Hematopoietic multipotent progenitor cell treated with erythropoietin and hydrocortisone succinate and interleukin-3 and kit ligand, for 8 days (in vitro differentiated cells): ENCODE measurements at regions not wholly inside any gene's neighbourhood (a gene's known extent, or its start where the extent isn't known, plus 50 kb on each side); places are given as distances from the start of the nearest gene placed in this dataset.
"Not testable (repeated sequence)": the region's sequence is repeated elsewhere in the genome, so short reads cannot be mapped to it uniquely, and the experiment has no call there.

Source experiments
- DNase-seq: peaks from one replicate; pipeline ENCODE4 v3.0.0-alpha.2; 2015

DNA sequence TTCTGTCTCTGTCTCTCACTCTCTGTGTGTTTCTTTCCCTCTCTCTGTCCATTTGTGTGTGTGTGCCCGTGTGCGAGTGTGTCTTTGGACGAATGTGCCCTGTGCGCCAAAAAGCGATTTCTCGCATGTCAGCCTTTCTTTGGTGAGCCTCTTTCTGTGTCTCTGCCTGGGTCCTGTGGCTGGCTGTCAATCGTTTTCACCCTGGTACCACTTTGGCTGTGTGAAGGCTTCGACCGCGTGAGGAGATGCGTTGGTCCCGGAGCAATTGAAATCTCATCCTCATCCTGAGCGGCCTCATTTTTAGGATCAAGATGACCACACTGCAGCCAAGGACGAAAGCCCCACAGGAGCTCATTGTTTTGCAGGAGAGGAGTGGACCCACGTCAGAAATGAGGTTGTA is 288.9 kb upstream of the ZNF337 start:
- no peak for DNase-seq

DNA sequence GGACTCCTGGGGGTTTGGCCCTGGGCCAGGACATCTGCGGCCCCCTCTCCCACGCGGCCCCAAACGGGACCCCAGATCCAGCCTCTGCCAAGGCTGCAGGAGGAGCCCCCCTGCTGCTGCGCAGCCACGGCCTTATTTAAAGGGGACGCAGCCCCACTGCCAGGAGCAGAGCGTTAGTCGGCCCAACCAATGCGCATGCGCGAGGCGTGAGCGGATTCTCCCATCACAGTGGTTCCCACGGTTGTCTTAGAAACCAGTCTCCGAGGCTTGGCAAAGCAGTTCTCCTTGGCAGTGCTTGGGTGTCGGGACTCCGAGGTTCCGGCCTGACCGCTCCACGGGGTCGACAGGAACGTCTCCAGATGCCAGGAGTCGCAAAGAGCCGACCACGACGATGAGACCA is 288.3 kb upstream of the ZNF337 start:
- DNase-seq = peak; percentile 37

DNA sequence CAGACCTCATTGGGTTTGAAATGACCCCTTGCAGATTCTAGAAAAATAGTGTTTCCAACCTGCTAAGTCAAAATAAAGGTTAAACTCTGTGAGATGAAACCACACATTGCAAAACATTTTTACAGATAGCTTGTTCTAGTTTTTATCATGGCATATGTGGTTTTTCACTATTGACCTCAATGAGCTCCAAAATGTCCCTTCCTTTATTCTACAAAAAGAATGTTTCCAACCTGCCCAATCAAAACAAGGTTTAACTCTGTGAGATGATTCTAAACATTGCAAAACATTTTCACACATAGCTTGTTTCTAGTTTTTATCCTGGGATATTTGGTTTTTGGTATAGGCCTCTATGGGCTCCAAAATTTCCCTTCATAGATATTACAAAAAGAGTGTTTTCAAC is 286.0 kb upstream of the ZNF337 start:
- DNase-seq = not testable (repeated sequence)

DNA sequence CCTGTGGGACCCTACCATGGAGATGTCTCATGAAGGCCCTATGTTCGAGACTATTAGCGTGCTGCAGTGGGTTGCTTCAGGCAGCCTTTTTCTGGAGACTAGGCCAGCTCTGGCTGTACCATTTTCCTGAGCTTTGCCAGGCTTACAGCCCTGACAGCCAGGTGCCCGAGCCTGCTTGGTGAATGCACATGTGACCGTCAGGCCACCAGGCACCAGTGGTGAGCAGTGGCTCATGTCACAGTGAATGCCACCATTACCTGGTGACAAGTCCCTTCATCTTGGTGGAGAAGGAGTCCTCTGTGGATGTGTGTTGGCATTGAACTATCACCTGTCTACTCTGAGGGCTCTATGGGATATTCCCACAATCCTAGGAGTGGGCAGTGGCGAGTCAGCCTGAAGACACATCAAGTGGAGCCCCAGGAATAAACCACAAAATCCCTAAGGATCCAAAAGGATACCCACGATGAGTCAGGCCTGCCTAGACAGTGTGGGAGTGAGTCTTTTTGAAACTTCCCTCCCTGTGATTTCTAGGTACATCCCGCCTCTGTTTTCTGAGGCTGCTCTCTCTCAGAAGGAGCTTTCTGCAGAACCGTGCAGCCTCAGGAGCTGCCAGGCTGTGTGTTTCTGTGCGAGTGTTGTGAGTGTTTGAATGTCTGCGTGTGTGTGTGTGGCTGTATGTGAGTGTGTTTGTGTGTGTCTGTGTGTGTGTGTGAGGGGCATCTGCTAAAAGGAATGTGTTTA is 282.0 kb upstream of the ZNF337 start:
- DNase-seq = not testable (repeated sequence)

DNA sequence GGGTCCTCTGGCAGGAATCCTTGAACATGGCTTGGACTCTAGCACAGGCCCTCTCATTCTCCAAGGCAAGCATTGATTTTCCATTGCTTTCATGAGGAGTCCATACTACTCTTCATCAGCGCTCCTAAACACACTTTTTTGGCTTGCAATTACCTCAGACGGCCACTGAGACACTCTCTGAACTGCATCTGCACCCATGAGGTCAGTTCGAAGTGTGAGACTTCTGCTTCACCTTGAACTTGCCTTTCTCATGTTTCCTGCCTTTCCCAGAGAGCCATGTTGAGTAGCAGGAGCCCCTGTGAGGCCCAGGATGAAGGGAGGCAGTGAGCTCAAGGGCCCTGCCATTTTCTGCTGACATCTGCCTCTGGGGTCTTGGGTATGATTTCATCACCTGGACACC is 279.2 kb upstream of the ZNF337 start:
- DNase-seq = not testable (repeated sequence)

DNA sequence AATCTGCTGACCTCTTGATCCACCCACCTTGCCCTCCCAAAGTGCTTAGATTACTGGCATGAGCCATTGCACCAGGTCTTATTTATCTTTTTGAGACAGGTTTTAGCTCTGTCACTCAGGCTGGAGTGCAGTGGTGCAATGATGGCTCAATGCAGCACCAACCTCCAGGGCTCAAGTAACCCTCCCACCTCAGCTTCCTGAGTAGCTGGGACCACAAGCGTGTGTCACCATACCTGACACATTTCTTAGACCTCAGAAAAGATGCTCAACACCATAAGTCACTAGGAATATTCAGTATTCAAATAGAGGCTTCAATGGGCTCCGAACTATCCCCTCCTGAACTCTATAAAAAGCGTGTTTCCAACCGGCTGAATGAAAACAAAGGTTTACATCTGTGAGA is 268.6 kb upstream of the ZNF337 start:
- DNase-seq = not testable (repeated sequence)

DNA sequence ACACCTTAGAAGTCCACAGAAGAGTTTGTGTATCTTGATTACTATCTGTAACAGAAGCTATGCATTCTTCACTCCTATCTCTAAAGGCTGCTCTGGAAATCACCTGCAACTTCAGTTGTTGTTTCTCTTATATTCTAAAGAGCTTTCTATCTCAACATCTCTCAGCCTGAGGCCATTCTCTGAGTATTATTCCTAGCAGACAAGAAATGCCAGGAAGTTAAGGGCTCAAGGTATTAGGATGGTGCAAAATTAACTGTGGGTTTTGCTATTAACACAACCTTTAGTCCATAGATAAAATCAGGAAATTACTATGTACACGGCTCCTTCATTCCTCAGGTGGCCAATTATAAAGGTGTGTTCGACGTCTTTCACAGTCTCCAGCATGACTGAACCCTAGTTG is 257.2 kb upstream of the ZNF337 start:
- not testable (repeated sequence) for DNase-seq

DNA sequence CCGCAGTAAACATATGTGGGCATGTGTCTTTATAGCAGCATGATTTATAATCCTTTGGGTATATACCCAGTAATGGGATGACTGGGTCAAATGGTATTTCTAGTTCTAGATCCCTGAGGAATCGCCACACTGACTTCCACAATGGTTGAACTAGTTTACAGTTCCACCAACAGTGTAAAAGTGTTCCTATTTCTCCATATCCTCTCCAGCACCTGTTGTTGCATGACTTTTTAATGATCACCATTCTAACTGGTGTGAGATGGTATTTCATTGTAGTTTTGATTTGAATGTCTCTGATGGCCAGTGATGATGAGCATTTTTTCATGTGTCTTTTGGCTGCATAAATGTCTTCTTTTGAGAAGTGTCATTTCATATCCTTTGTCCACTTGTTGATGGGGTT is 238.6 kb upstream of the ZNF337 start:
- not testable (repeated sequence) for DNase-seq

DNA sequence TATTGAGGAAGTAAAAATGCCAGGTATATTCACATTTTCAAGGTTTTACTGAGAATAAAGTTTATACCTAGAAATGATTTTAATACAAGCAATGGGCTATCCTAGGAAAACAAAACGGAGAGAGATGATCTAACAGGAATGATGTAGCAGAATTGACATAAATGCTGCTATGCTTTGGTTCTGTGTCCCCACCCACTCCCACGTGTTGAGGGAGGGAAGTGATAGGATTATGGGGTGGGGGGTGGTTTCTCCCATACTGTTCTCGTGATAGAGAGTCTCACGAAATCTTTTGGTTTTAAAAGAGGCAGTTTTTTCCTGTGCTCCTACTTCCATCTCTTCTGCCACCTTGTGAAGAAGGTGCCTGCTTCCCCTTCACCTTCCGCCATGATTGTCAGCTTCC is 236.2 kb upstream of the ZNF337 start:
- not testable (repeated sequence) for DNase-seq

DNA sequence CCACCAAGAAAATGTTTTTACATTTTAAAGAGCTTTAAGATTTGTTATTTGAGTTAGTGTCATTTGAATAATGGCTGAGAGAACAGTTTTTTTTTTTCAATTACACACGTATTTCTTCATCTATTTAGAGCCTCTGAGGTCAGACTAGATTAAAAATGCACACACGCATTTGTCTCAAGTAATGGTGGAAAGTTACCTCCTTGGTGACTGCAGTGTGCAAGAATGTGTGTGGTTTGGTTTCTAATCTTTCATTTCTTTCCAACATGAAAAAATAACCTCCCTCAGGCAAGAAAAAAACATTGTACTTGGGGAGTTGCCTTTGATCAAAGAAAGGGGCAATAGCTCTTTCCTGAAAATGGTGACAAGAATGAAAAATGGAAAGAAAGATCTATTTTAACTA is 235.5 kb upstream of the ZNF337 start:
- DNase-seq = not testable (repeated sequence)

DNA sequence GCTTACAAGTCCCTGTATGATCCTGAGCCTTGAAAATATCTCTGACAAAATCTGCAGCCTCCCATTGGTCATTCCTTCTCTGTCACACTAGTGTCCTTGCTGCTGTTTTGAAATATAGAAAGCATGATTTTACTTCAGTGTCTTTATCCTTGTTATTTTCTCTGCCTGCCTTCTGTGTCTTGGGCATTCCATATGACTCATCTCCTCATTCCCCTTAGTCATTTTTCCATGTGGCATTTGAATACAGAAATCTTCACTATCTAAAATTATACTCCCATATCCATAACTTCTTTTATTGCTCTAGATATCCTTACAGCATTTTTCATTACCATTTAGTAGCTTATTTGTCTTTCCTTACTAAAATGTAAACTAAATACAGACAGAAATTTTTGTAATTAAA is 205.7 kb upstream of the ZNF337 start:
- not testable (repeated sequence) for DNase-seq

DNA sequence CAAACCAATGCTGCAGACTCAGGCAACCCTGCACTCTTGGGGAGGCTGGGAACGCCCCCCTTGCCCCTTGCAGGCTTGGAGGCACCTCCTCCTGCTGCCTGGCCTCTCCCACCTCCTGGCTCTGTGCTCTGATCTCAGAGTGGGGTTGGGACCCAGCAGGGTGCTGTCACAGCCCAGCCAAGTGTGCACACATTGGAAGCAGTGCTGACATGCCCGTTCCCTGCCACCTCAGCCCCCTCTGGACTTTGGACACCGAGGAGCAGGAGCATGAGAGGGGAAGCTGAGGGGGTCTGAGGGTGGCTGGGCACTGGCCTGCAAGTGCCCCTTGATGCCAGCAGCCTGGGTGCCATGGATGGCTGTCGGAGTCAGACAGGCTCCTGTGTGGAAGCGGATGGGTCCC is 202.0 kb upstream of the ZNF337 start:
- DNase-seq = not testable (repeated sequence)

DNA sequence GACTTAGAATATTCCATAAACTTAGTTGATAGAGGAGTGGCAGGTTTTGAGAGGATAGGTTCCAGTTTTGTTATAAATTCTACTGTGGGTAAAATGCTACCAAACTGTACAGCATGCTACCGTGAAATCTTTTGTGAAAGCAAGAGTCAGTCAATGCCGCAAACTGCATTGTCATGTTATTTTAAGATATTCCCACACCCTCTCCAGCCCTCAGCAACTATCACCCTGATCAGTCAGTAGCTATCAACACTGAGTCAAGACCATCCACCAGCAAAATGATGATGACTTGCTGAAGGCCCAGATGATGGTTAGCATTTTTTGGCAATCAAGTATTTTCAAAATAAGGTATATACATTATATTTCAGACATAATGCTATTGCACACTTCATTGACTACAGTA is 182.4 kb upstream of the ZNF337 start:
- not testable (repeated sequence) for DNase-seq

DNA sequence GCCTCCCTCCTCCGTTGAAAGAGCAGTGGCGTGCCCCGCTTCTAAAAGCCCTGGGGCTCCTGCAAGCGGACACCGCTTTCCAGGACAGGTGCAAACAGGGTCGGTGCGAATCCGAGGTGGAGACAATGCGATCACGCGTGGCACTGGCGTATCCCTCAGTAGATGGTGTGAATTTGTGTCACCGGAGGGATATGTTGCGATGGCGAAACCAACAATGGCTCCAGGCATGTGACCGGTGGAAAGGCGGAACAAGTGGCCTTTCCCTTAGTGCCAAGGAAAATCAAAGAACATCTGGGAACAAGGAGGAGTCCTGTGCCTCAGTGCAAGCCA is 172.0 kb upstream of the ZNF337 start:
- DNase-seq = not testable (repeated sequence)

DNA sequence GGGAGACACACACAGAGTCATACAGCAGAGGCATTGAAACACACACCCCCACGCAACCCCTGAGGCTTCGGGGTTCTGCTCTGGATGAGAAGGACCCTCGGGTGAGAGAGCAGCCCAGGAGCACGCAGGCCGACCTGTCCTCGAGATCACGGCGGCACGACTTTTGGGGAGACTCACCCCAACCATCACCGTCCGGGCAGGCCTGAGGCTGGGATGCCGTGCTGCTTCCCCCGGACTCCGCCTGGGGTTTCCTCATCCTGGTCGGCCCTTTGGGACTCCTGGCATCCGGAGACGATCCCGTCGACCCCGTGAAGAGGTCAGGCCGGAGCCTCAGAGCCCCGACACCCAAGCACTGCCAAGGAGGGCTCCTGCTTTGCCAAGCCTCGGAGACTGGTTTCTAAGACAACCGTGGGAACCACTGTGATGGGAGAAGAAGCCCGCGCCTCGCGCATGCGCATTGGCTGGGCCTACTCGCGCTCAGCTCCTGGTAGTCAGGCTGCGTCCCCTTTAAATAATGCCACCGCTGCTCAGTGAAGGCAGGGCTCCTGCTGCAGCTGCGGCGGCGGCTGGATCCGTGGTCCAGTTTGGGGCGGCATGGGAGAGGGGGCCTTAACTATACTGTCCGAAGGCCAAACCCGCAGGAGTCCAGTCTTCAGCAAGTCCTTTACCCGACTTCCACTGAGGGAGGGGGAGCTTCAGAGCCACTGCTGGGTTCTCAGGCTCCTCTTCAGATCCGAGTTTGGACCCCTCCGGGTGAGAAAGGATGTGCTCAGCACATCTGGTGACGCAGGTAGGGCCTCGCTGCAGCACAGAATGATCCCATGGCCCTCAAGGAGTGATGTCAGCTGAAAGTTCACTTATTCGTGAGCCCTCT is 171.4 kb upstream of the ZNF337 start:
- peak; percentile 15 for DNase-seq

DNA sequence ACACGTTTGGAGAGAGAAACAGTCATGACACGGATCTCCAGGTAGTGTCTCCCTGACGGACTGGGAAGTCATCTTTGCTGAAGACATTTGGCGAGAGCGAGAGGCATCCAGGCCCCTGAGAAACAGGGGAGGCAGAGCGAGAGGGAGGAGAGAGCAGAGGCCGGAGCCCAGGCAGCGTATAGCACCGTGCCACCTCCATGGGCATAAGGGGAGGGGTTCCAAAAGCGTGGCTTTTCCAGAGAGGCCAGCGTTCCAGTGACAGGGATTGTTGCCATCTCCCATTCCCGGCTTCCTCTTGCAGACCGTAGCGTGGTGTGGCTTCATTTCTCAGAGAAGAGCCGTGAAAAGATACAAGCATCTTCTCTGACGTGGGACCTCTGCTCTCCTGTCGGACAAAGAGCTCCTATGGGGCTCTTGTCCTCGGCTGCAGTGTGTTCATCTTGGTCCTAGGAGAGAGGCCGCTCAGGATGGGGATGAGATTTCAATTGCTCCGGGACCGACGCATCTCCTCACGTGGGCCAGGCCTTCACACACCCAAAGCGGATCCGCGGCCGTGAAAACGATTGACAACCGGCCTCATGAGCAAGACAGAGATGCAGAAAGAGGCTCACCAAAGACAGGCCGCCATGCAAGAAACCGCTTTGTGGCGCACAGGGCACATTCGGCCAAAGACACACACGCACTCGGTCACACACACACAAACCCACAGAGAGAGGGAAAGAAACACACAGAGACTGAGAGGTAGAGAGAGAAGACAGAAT is 170.5 kb upstream of the ZNF337 start:
- DNase-seq = not testable (repeated sequence)

DNA sequence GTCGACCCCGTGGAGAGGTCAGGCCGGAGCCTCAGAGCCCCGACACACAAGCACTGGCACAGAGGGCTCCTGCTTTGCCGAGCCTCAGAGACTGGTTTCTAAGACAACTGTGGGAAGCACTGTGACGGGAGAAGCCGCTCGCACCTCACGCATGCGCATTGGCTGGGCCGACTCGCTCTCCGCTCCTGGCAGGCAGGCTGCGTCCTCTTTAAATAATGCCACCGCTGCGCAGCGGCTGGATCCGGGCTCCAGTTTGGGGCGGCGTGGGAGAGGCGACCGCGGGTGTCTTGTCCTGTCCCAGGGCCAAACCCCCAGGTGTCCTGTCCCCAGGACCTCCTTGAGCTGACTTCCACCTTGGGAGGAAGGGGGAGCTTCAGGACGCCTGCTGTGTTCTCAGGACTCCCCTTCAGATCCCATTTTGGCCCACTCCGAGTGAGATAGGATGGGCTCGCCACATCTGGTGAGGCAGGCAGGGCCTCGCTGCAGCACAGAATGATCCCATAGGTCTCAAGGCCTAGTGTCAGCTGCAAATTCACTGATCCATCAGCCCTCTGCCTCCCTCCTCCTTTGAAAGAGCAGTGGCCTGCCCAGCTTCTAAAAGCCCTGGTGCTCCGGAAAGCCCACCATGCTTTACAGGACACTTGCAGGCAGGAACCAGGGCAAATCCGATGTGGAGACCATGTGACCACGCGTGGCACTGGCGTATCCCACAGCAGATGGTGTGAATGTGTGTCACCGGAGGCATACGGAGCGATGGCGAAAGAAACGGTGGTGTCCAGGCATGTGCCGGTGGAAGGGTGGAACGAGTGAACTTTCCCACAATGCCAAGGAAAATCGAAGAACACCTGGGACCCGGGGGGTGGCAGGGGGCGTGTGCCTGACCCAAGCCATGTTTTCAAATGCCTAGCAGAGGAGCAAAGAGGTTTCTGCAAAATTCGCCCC is 169.3 kb upstream of the ZNF337 start:
- peak; percentile 34 for DNase-seq

DNA sequence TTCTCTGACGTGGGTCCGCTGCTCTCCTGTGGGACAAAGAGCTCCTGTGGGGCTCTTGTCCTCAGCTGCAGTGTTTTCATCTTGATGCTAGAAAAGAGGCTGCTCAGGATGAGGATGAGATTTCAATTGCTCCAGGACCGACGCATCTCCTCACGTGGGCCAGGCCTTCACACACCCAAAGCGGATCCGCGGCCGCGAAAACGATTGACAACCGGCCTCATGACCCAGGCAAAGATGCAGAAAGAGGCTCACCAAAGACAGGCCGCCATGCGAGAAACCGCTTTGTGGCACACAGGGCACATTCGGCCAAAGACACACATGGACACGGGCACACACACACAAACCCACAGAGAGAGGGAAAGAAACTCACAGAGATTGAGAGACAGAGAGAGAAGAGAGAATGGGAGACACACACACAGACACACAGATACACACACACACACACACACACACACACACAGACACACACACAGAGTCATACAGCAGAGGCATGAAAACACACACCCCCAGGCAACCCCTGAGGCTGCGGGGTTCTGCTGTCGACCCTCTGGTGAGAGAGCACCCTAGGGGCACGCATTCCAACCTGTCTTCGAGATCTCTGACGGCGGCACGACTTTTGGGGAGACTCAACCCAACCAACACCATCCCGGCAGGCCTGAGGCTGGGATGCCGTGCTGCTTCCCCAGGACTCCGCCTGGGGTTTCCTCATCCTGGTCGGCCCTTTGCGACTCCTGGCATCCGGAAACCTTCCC is 168.5 kb upstream of the ZNF337 start:
- DNase-seq = not testable (repeated sequence)

DNA sequence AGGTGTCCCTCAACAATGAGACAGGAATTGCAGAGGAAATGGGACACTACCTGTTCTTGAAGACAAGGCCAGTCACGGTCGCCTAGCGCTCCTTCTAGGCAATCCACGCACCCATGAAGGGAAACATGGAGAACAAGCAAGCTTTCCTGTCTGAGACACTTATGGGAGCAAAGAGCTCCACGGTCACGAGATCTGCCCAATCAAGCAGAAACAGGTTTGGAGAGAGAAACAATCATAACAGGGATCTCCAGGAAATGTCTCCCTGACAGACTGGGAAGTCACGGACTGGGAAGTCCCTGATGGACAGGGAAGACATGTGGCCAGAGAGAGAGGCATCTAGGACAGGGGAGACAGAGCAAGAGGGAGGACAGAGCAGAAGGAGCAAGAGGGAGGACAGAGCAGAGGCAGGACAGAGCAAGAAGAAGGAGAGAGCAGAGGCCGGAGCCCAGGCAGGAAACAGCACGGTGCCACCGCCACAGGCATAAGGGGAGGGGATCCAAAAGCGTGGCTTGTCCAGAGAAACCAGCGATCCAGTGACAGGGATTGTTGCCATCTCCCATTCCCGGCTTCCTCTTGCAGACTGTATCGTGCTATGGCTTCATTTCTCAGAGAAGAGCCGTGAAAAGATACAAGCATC is 167.8 kb upstream of the ZNF337 start:
- DNase-seq = no peak

DNA sequence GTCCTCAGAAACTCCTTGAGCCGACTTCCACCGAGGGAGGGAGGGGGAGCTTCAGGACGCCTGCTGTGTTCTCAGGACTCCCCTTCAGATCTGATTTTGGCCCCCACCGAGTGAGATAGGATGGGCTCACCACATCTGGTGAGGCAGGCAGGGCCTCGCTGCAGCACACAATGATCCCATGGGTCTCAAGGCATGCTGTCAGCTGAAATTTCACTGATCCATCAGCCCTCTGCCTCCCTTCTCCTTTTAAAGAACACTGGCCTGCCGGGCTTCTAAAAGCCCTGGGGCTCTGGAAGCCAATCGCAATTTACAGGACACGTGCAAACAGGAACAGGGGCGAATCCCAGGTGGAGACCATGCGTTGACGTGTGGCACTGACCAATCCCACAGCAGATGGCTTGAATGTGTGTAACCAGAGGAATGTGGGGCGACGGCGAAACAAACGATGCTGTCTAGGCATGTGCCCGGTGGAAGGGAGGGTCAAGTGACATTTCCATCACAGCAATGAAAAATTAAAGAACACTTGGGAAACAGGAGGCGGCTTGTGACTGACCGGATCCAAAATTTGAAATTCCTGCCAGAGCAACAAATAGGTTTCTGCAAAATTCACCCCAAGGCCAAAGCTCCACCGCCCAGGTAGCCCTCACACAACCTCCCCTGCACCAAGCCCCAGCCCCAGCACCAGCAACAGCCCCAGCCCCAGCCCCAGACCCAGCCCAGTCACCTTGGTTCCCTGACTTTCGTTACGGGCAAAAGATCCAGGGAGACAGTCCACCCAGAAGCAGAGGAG is 167.1 kb upstream of the ZNF337 start:
- no peak for DNase-seq
